ENCODE measurements at regions not wholly inside any gene's neighbourhood (a gene's known extent, or its start where the extent isn't known, plus 50 kb on each side); places are given as distances from the start of the nearest gene placed in this dataset.

DNA sequence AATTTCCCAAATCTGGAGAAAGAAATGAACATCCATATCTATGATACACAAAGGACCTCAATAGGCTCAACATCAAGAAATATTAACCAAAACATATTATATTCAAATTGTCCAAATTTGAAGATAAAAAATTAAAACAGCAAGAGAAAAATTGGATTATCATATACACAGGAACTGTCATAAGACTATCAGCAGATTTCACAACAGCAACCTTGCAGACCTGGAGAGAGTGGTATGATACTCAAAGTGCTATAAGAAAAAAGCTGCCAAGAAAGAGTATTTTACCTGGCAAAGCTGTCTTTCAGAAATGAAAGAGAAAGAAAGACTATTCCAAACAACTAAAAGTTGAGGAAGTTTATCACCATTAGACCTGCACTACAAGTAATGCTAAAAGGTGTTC, 711.9 kb upstream of the RAB6C start:
- DNase-seq (ENCODE audit: low read depth, low spot score) (no peak), FAIRE-seq (no peak)
- Histone ChIP-seq H3K27ac (ENCODE audit: insufficient read depth, low read depth, low read length) (no peak overlapping the region), H3K4me1 (ENCODE audit: control insufficient read depth, extremely low read depth, insufficient read depth, low read length) (no peaks in the 10 kb centered on the region), H3K9me3 (replicated peaks; ENCODE audit: control insufficient read depth, insufficient read depth, low read length) (peaks cover 3% of the 10 kb centered on the region), H3K36me3 (ENCODE audit: control insufficient read depth in 2 of 2, extremely low read depth in 1 of 2, insufficient read depth in 2 of 2, low read length in 2 of 2) (no peaks in the 10 kb centered on the region), H3K79me2 (ENCODE audit: control insufficient read depth, insufficient read depth, low read length) (no peaks in the 10 kb centered on the region), H3K27me3 (ENCODE audit: control insufficient read depth in 2 of 2, insufficient read depth in 2 of 2, low read length in 2 of 2) (no peaks in the 10 kb centered on the region), H3K4me2 (ENCODE audit: insufficient read depth, low read length) (no peak overlapping the region), H4K20me1 (replicated peaks; ENCODE audit: control insufficient read depth, extremely low read depth, insufficient read depth, low read length) (no peaks in the 10 kb centered on the region), H3K9ac (replicated peaks; ENCODE audit: extremely low read depth, insufficient read depth, low read length) (no peak overlapping the region), H2AFZ (ENCODE audit: low read depth, low read length) (no peak overlapping the region), H3K4me3 (replicated peaks in 1 of 3; ENCODE audit: insufficient read depth in 1 of 3, low read depth in 1 of 3, low read length in 3 of 3) (no peak overlapping the region), H3K9me1 (replicated peaks; ENCODE audit: control insufficient read depth, extremely low read depth, insufficient read depth, low read length) (no peaks in the 10 kb centered on the region)
- intact Hi-C loops (cut with micrococcal nuclease) (no loop called here), dilution Hi-C loops (cut with MboI; ENCODE audit: extremely low pct_ligation_motif_present, low sequenced_read_pairs) (no loop called here)
- ChIA-PET CTCF (no interaction called here), POLR2A (no interaction called here)
- TF ChIP-seq, protein P1, sequence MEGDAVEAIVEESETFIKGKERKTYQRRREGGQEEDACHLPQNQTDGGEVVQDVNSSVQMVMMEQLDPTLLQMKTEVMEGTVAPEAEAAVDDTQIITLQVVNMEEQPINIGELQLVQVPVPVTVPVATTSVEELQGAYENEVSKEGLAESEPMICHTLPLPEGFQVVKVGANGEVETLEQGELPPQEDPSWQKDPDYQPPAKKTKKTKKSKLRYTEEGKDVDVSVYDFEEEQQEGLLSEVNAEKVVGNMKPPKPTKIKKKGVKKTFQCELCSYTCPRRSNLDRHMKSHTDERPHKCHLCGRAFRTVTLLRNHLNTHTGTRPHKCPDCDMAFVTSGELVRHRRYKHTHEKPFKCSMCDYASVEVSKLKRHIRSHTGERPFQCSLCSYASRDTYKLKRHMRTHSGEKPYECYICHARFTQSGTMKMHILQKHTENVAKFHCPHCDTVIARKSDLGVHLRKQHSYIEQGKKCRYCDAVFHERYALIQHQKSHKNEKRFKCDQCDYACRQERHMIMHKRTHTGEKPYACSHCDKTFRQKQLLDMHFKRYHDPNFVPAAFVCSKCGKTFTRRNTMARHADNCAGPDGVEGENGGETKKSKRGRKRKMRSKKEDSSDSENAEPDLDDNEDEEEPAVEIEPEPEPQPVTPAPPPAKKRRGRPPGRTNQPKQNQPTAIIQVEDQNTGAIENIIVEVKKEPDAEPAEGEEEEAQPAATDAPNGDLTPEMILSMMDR (IDR thresholded peaks at IDR 0.05; ENCODE audit: extremely low read depth in 1 of 2, insufficient read depth in 1 of 2, low read depth in 1 of 2, low read length in 2 of 2) = no peak
- TF ChIP-seq, protein P2, sequence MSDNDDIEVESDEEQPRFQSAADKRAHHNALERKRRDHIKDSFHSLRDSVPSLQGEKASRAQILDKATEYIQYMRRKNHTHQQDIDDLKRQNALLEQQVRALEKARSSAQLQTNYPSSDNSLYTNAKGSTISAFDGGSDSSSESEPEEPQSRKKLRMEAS (IDR thresholded peaks at IDR 0.05; ENCODE audit: insufficient read depth, insufficient read length) = no peak
- TF ChIP-seq EZH2 (IDR thresholded peaks at IDR 0.05; ENCODE audit: borderline replicate concordance, low read depth, low read length, severe bottlenecking) (no peak), POLR2AphosphoS5 (IDR thresholded peaks at IDR 0.05; ENCODE audit: insufficient read depth, low read depth, low read length) (no peak), FOS (IDR thresholded peaks at IDR 0.05; ENCODE audit: borderline replicate concordance, insufficient read depth, low read length) (no peak), POLR2A (IDR thresholded peaks at IDR 0.05; ENCODE audit: low read depth, low read length) (no peak), JUN (IDR thresholded peaks at IDR 0.05; ENCODE audit: borderline replicate concordance, insufficient read depth, insufficient read length, low read depth) (no peak), GATA2 (IDR thresholded peaks at IDR 0.05; ENCODE audit: insufficient read depth, insufficient read length, low read depth, low read length) (no peak), MYC (IDR thresholded peaks at IDR 0.05; ENCODE audit: low read depth, low read length) (no peak)
- no TSS peak for BruUV-seq (replicated peaks)
